GM23338 (cell line): ENCODE measurements at regions not wholly inside any gene's neighbourhood (a gene's known extent, or its start where the extent isn't known, plus 50 kb on each side); places are given as distances from the start of the nearest gene placed in this dataset.

Source experiments
- ATAC-seq: fragments of 200-7000 bp; cut with Tn5 transposase; 3 replicates; pipeline ENCODE4 v1.9.1; 2020
- DNase-seq: peaks from one replicate; pipeline ENCODE4 v3.0.0-alpha.2; 2015; ENCODE audit warnings: low spot score
- H2AFZ ChIP-seq: fragments of 200-600 bp; sonication (generic); 2 replicates; pipeline ENCODE4 v1.8.0; 2016; ENCODE audit warnings: antibody characterized with exemption, mild to moderate bottlenecking, moderate library complexity
- H3F3A ChIP-seq: fragments of 200-600 bp; sonication (generic); replicated peaks from 2 replicates; pipeline ENCODE4 v1.8.0; 2017; ENCODE audit warnings: antibody characterized with exemption, mixed run types, low read depth
- H3K27ac ChIP-seq: fragments of 200-600 bp; sonication (generic); 2 replicates; pipeline ENCODE4 v1.6.1; 2016; ENCODE audit warnings: low read depth
- H3K27me3 ChIP-seq: fragments of 200-600 bp; sonication (generic); 2 replicates; pipeline ENCODE4 v1.8.0; 2016; ENCODE audit warnings: mild to moderate bottlenecking, mixed run types, moderate library complexity; ENCODE audit not compliant: insufficient read depth
- H3K36me3 ChIP-seq: fragments of 200-600 bp; sonication (generic); 2 replicates; pipeline ENCODE4 v1.8.0; 2016; ENCODE audit warnings: mild to moderate bottlenecking; ENCODE audit not compliant: insufficient read depth
- H3K4me1 ChIP-seq: fragments of 200-600 bp; sonication (generic); 2 replicates; pipeline ENCODE4 v1.8.0; 2016; ENCODE audit warnings: mild to moderate bottlenecking, moderate library complexity; ENCODE audit not compliant: insufficient read depth
- H3K4me2 ChIP-seq: fragments of 200-600 bp; sonication (generic); 2 replicates; pipeline ENCODE4 v1.7.1; 2017; ENCODE audit warnings: mixed run types
- H3K4me3 ChIP-seq: fragments of 200-600 bp; sonication (generic); 2 replicates; pipeline ENCODE4 v1.6.1; 2016; ENCODE audit warnings: mixed run types
- H3K79me2 ChIP-seq: fragments of 200-600 bp; sonication (generic); replicated peaks from 2 replicates; pipeline ENCODE4 v1.8.0; 2017; ENCODE audit warnings: mild to moderate bottlenecking; ENCODE audit not compliant: insufficient read depth
- H3K9me2 ChIP-seq: fragments of 200-600 bp; sonication (generic); 2 replicates; pipeline ENCODE4 v1.8.0; 2017; ENCODE audit not compliant: insufficient read depth
- H4K20me1 ChIP-seq: fragments of 200-600 bp; sonication (generic); replicated peaks from 2 replicates; pipeline ENCODE4 v1.8.0; 2017; ENCODE audit warnings: mild to moderate bottlenecking; ENCODE audit not compliant: insufficient read depth
- H3K27ac Mint-ChIP-seq: 2 replicates; pipeline ENCODE4 v1.8.0; 2020; ENCODE audit warnings: inconsistent platforms, mild to moderate bottlenecking, moderate library complexity, mixed read lengths
- H3K27me3 Mint-ChIP-seq: 3 replicates; pipeline ENCODE4 v1.8.0; 2022; ENCODE audit warnings: low read depth, mild to moderate bottlenecking, moderate library complexity, mixed read lengths, inconsistent platforms; ENCODE audit not compliant: insufficient read depth, poor library complexity
- H3K36me3 Mint-ChIP-seq: 3 replicates; pipeline ENCODE4 v1.8.0; 2021; ENCODE audit warnings: low read depth, mild to moderate bottlenecking, inconsistent platforms, moderate library complexity, mixed read lengths
- H3K4me1 Mint-ChIP-seq: 3 replicates; pipeline ENCODE4 v1.8.0; 2020; ENCODE audit warnings: mild to moderate bottlenecking, inconsistent platforms, mixed read lengths
- H3K4me3 Mint-ChIP-seq: 3 replicates; pipeline ENCODE4 v1.8.0; 2021; ENCODE audit warnings: moderate library complexity, mild to moderate bottlenecking, inconsistent platforms, mixed read lengths
- H3K9me3 Mint-ChIP-seq: 3 replicates; pipeline ENCODE4 v1.8.0; 2020; ENCODE audit warnings: moderate library complexity, mild to moderate bottlenecking, inconsistent platforms, mixed read lengths
- EZH2 ChIP-seq: fragments of 200-600 bp; sonication (generic); IDR thresholded peaks from one replicate; pipeline ENCODE4 v1.8.0; 2017; ENCODE audit warnings: antibody characterized with exemption, mild to moderate bottlenecking, low read depth; ENCODE audit not compliant: unreplicated experiment
- EZH2phosphoT487 ChIP-seq: fragments of 200-600 bp; sonication (generic); IDR thresholded peaks from one replicate; pipeline ENCODE4 v1.8.1; 2018; ENCODE audit warnings: antibody characterized with exemption; ENCODE audit not compliant: unreplicated experiment
- NANOG ChIP-seq: IDR thresholded peaks from 2 replicates; pipeline ENCODE4 v1.6.1; 2016; ENCODE audit warnings: antibody characterized with exemption, borderline replicate concordance
- POLR2AphosphoS5 ChIP-seq: IDR thresholded peaks from 2 replicates; pipeline ENCODE4 v1.6.1; 2016; ENCODE audit warnings: antibody characterized with exemption, low read depth
- STAT1 ChIP-seq: IDR thresholded peaks from one replicate; pipeline ENCODE4 v1.6.1; 2016; ENCODE audit warnings: antibody characterized with exemption; ENCODE audit not compliant: unreplicated experiment
- ZNF114 ChIP-seq: fragments of 250-450 bp; sonication (Bioruptor Pico); IDR thresholded peaks from 2 replicates; pipeline ENCODE4 v1.5.0; 2020; ENCODE audit warnings: mild to moderate bottlenecking, moderate library complexity
- TF ChIP-seq, protein P1 (sequence below): fragments of 250-450 bp; sonication (Bioruptor Pico); IDR thresholded peaks from 2 replicates; pipeline ENCODE4 v1.5.0; 2020; ENCODE audit warnings: mild to moderate bottlenecking, moderate library complexity
- TF ChIP-seq, protein P2 (sequence below), 2 experiments: fragments of 200-600 bp in 1 of 2; sonication (generic) in 1 of 2; conservative IDR thresholded peaks; 2 replicates each; pipeline versions ENCODE4 v1.5.1 to v1.6.1; 2016 to 2017; ENCODE audit warnings: antibody characterized with exemption in 2 of 2, low read depth in 2 of 2, mild to moderate bottlenecking in 2 of 2, moderate library complexity in 1 of 2

DNA sequence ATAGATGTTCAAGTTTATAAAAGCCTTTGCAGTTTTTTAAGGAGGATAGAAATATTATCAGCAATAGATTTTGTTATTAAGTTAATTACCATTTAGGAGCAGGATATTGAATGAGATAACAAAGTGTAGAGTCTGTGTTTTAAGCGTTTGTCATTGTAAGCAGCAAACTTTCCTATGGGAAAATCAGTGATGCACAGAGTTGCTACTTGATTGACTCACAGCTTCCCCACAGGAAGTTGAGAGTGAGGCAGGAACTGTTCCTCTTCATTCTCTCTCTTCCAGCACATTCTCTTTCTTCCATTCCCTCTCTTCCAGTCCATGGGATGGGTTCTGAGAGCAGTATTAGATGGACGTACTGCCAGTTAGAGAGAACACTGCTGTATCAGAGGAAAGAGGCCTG, 867.7 kb upstream of the AGA start (continued):
- TF ChIP-seq, protein P1, sequence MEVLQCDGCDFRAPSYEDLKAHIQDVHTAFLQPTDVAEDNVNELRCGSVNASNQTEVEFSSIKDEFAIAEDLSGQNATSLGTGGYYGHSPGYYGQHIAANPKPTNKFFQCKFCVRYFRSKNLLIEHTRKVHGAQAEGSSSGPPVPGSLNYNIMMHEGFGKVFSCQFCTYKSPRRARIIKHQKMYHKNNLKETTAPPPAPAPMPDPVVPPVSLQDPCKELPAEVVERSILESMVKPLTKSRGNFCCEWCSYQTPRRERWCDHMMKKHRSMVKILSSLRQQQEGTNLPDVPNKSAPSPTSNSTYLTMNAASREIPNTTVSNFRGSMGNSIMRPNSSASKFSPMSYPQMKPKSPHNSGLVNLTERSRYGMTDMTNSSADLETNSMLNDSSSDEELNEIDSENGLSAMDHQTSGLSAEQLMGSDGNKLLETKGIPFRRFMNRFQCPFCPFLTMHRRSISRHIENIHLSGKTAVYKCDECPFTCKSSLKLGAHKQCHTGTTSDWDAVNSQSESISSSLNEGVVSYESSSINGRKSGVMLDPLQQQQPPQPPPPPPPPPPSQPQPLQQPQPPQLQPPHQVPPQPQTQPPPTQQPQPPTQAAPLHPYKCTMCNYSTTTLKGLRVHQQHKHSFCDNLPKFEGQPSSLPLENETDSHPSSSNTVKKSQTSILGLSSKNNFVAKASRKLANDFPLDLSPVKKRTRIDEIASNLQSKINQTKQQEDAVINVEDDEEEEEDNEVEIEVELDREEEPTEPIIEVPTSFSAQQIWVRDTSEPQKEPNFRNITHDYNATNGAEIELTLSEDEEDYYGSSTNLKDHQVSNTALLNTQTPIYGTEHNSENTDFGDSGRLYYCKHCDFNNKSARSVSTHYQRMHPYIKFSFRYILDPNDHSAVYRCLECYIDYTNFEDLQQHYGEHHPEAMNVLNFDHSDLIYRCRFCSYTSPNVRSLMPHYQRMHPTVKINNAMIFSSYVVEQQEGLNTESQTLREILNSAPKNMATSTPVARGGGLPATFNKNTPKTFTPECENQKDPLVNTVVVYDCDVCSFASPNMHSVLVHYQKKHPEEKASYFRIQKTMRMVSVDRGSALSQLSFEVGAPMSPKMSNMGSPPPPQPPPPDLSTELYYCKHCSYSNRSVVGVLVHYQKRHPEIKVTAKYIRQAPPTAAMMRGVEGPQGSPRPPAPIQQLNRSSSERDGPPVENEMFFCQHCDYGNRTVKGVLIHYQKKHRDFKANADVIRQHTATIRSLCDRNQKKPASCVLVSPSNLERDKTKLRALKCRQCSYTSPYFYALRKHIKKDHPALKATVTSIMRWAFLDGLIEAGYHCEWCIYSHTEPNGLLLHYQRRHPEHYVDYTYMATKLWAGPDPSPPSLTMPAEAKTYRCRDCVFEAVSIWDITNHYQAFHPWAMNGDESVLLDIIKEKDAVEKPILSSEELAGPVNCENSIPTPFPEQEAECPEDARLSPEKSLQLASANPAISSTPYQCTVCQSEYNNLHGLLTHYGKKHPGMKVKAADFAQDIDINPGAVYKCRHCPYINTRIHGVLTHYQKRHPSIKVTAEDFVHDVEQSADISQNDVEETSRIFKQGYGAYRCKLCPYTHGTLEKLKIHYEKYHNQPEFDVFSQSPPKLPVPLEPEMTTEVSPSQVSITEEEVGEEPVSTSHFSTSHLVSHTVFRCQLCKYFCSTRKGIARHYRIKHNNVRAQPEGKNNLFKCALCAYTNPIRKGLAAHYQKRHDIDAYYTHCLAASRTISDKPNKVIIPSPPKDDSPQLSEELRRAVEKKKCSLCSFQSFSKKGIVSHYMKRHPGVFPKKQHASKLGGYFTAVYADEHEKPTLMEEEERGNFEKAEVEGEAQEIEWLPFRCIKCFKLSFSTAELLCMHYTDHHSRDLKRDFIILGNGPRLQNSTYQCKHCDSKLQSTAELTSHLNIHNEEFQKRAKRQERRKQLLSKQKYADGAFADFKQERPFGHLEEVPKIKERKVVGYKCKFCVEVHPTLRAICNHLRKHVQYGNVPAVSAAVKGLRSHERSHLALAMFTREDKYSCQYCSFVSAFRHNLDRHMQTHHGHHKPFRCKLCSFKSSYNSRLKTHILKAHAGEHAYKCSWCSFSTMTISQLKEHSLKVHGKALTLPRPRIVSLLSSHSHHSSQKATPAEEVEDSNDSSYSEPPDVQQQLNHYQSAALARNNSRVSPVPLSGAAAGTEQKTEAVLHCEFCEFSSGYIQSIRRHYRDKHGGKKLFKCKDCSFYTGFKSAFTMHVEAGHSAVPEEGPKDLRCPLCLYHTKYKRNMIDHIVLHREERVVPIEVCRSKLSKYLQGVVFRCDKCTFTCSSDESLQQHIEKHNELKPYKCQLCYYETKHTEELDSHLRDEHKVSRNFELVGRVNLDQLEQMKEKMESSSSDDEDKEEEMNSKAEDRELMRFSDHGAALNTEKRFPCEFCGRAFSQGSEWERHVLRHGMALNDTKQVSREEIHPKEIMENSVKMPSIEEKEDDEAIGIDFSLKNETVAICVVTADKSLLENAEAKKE, result no peak

DNA sequence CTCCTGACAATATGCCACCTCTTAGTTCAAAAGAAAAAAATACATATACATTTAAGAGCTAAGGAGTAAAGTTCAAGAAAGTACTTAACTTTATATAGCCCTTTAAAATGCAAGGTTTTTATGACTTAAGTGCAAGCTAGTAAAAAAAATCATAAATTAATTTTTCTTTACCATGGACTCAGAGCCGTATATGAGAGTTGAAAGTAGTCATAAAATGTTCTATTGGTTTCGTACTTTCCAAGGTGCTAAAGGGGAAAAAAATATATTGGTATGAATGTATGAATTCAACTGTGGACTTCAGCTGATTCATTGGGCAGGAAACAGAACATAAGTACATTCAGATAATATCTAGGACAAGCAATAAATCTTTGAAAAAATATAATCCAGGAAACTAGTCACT, 869.8 kb upstream of the AGA start:
- Histone ChIP-seq H4K20me1 (no peaks in the 10 kb centered on the region), H3K27me3 (no peaks in the 10 kb centered on the region), H3K36me3 (no peaks in the 10 kb centered on the region), H3K79me2 (no peaks in the 10 kb centered on the region), H3F3A (no peaks in the 10 kb centered on the region), H3K4me3 (no peak overlapping the region), H3K9me2 (no peaks in the 10 kb centered on the region), H2AFZ (no peak overlapping the region), H3K4me1 (no peaks in the 10 kb centered on the region), H3K4me2 (no peak overlapping the region), H3K27ac (no peak overlapping the region)
- no peaks in the 10 kb centered on the region for H3K36me3 Mint-ChIP-seq
- H3K4me1 Mint-ChIP-seq, result no peaks in the 10 kb centered on the region; the same call in 2 of the 3 replicates
- no peak for DNase-seq
- no peaks in the 10 kb centered on the region for H3K9me3 Mint-ChIP-seq
- no peak overlapping the region for H3K4me3 Mint-ChIP-seq
- H3K27ac Mint-ChIP-seq, result no peak overlapping the region
- ATAC-seq, result no peak
- no peaks in the 10 kb centered on the region for H3K27me3 Mint-ChIP-seq
- TF ChIP-seq, protein P2, sequence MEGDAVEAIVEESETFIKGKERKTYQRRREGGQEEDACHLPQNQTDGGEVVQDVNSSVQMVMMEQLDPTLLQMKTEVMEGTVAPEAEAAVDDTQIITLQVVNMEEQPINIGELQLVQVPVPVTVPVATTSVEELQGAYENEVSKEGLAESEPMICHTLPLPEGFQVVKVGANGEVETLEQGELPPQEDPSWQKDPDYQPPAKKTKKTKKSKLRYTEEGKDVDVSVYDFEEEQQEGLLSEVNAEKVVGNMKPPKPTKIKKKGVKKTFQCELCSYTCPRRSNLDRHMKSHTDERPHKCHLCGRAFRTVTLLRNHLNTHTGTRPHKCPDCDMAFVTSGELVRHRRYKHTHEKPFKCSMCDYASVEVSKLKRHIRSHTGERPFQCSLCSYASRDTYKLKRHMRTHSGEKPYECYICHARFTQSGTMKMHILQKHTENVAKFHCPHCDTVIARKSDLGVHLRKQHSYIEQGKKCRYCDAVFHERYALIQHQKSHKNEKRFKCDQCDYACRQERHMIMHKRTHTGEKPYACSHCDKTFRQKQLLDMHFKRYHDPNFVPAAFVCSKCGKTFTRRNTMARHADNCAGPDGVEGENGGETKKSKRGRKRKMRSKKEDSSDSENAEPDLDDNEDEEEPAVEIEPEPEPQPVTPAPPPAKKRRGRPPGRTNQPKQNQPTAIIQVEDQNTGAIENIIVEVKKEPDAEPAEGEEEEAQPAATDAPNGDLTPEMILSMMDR (conservative IDR thresholded peaks at IDR 0.05; ENCODE audit: low read depth in 2 of 2), result no peak
- no peak for TF ChIP-seq POLR2AphosphoS5
- TF ChIP-seq STAT1, result no peak
- no peak for TF ChIP-seq NANOG
- TF ChIP-seq EZH2phosphoT487, result no peak
- TF ChIP-seq, protein P1, result no peak
- TF ChIP-seq ZNF114 (CRISPR knock-in tag), result no peak
- TF ChIP-seq EZH2, result no peak
